HG02938 (cell line): ENCODE measurements at regions not wholly inside any gene's neighbourhood (a gene's known extent, or its start where the extent isn't known, plus 50 kb on each side); places are given as distances from the start of the nearest gene placed in this dataset.
"Not testable (repeated sequence)": the region's sequence is repeated elsewhere in the genome, so short reads cannot be mapped to it uniquely, and the experiment has no call there.

ENCODE experiments used
- ATAC-seq: cut with Tn5 transposase; IDR thresholded peaks from one replicate; pipeline ENCODE4 v1.9.1; 2021; ENCODE audit warnings: mild to moderate bottlenecking, moderate library complexity; ENCODE audit not compliant: unreplicated experiment

DNA sequence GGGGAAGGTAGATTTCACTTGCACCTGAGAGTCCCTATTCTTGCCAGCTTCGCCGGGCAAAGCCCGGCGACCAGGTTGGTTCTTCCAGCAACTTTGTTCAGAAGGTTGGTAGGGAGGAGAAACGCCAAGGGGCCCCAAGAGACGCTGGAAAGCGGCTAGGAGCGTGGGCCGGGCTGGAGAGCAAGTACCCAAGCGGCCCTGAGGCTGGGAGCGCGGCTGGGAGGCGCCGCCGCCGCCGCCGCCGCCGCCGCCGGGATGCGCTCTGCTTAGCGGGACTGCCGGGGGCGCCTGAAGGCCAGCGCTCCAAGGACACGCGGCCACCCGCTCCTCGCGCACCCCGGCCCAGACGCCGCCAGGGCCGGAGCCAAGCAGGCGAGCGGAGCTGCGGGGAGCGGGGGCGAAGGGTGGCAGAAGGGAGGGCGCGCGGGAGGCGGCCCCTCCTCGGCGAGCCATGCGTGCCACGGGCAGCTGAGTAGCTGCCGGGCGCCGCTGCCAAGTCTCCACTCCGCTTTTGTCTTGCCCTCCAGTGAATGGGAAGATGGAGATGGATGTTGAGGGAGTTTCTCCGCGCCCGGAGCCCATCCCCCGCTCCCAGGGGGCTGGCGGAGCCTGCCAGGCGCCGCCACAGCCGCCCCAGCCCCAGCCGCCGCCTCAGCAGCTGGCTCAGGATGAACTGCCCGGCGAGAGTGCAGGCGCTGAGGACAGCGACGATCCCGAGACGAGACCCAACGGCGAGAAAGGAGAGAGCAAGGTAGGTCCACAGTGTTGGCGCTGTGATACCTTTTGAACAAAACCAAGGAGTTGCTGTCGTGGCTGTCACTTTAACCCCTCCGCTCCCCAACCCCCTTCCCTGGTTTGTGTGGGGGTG, 227.4 kb upstream of the AZI2 start:
- ATAC-seq = no peak

DNA sequence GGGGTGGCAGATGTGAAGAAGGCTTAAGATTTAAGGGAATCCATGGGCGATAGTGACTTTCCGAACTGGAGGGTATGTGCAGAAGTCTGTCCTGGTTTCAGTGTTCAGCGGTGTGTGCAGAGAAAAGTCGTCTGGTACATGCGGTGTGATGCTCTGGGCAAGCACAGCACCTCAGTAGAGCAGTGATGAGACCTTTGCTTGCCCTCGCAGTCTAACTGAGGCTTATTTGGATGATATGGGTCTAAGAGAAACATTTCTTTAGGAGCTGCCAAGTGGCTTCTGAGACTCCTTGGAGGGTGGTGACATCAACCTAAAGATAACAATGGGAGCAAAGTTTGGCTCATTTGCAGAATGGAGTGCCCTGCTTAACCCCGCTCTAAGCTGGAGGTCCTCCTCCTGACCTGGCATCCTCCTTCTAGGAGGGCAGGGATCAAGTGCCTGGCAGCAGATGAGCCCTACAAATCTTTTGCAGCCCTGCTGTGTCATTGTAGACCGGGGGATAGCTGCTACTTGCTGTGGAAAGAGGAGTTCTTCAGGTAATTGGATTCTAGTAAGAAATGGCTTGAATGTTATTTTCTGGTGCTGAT, 228.1 kb upstream of the AZI2 start:
- ATAC-seq = no peak

DNA sequence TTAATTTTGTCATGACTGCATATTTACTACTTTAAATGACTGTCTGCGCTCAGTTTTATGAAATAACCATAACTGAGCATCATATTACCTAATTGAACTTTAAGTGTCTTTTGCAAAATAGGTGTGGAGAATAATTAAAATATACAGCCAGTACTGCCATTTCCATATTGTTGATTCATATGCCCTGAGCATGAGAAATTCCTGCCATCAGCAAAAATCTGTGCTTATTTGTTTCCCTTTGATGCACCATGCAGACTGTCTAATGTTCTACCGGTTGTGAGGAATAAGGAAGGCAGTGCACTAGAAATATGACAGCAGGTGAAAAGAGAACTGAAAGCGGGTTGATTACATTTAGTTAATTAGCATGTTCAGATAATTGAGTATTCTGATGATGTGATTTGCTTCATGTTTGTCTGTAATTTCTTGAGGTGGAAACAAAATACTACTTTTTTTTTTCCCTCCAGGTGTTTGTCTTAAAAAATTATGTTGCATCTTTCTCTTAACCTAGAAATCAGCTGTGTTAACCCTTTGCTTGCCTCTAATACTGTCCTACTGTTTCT, 229.4 kb upstream of the AZI2 start:
- ATAC-seq = no peak

DNA sequence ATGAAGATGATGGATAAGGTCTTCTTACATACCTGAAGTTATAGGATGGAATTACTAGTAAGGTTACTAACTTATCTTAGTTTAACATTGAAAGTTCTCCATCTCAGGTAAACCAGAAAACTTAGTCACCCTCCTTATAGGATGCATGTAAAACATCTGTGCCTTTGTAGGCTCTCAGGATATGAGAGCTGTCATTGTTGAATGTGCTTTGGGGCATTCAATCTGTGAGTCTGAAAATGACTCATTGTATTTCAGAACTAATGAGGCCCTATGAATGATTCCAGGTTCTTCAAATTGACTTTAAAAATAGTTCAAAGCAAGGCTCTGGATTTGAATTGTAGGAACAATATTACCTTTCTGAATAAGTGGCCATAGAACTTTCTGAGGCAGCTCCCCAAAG, 237.7 kb upstream of the AZI2 start:
- ATAC-seq = no peak

GRCh38 chr3:28587723-28588122, 239.1 kb upstream of the AZI2 start:
- no peak for ATAC-seq

DNA sequence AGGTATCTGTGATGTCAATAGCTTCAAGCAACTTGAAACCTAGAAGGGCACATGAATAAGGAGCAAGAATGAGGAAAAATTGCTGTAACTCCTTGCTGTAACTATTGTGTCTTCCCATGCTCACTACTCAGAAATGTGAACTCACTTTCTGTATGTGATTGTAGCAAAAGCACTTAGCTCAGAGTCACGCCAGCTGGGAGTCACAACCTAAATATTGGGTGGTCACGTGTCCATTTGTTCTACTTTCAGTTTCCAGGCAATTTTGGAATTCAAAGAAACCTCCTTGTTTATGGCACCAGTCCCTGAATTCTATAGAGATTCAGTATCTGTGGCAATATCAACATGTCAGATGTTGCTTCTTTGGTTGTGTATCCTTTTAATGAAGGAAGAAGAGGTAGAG, 241.6 kb upstream of the AZI2 start:
- ATAC-seq = no peak

DNA sequence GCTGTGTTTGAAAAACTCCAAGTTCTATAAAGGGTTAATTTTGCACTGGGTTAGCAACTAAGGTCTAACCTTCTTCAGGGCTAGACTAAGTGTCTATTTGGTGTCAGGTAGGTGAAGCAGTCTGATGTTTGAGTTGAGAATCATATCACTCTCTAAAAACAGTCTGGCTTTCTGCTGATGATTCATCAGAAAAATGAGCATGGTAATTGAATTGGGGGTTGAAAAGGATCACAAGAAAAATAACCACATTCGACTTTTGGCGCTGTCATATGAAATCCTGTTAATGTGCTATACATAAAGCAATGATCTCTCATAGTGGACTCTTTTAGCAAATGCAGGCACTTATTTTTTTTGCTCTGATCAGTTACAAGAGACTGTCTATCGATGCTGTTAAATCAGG, 242.2 kb upstream of the AZI2 start:
- no peak for ATAC-seq

GRCh38 chr3:28595372-28595771, 246.7 kb upstream of the AZI2 start:
- ATAC-seq = no peak

GRCh38 chr3:28597452-28597851, 248.8 kb upstream of the AZI2 start:
- ATAC-seq = no peak

DNA sequence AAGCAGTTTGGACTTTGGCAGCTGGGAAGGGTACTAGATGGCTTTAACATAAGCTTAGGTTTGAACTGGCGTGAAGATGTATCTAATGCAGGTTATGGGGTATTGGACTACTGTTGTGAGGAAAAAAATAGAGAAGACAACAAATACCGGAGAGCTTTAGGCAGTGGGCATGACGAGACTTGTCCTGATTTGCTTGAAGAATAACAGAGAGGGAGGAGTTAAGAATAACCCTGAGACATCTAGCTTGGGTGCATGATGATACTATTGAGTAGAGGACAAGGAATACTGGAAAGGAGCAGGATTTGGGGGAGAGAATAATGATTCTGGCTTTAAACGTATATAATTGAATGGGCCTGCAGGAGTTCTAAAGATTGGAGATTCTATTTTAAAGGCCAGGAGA, 249.5 kb upstream of the AZI2 start:
- ATAC-seq = no peak

- ATAC-seq = no peak
Measured at GRCh38 chr3:28601291-28601690, 252.7 kb upstream of the AZI2 start.

- ATAC-seq = no peak
Measured at GRCh38 chr3:28606283-28606682, 257.7 kb upstream of the AZI2 start.

GRCh38 chr3:28612232-28612631, 263.6 kb upstream of the AZI2 start:
- ATAC-seq = no peak

DNA sequence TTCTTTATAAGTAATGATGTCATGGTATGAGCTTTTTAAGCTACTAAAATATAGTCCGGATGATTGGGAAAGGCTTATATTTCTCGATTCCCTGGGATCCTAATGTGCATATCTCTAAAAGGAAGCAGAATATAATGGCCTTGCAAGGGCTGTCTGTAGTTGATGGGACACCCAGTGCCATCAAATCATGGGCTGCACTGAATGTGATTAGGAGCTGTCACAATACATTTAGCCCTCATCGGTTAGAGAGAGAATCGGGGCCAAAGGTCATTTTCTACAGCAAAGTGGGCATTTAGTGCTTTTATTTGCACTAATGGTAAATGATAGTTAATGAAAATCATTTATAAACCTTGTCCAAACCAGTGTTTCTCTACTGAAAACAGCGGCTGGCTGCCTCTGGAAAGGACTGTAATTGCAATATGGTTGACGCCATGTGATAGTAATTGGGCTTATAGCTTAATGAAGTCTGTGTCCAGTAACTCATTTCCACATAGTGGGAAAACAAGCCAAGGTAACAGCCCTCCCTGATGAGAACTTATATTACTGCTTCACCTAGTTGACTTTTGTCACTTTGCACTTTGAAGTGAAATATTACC, 265.0 kb upstream of the AZI2 start:
- ATAC-seq = no peak

DNA sequence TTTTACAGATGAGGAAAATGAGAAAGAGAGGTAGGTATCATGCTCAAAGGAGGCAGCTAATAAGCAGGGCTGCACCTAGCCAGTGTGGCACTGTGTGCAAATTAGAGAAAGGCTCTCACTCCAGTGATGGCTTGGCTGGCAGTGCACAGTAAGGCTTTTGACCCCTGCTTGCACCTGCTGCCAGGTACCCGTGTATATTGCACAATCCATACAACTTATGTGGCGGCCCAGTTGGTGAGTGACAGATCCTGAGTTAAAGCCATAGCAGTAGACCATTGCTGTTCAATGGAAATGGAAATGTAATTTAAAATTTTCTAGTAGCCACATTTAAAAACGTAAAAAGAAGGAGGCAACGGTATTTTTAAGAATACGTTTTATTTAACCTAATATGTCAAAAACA, 266.4 kb upstream of the AZI2 start:
- no peak for ATAC-seq

DNA sequence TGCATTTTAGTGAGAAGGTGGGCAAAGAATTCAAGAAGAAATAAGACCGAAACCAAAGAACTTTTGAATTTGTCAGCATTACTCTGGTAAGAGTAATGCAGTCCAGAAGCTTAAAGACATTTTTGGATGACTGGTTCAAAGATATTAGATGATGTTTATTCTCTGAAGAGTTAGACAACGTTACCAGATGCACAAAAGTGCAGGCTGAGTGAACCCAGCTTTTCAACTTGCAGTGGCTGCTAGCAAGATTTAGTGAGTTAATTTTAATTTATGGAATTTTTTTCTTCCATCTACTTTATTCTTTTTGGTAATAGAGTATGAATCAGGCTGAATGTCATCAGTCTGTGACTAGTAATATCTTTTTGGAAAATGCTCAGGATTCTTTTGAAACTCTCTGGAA, 267.3 kb upstream of the AZI2 start:
- ATAC-seq = no peak

GRCh38 chr3:28617821-28618220, 269.2 kb upstream of the AZI2 start:
- ATAC-seq = no peak

GRCh38 chr3:28623106-28623505, 274.5 kb upstream of the AZI2 start:
- no peak for ATAC-seq

DNA sequence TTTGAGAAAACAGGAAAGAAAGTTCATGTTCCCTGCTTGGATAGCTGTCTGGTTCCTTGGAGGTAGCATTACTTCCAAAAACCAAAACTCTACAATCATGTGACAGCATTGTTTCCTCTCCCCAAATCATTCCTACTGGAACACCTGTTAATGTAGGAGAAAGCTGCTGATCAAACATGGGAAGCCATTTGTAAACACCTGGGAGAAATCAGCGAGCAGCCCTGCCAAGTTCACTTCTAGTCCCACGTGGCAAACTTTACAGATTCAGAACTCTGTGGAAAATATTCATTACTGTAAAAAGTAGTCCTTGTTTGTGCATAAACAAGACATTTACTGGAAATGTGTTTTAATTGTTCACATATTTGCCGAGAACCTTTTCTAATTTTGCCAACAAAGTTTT, 275.5 kb upstream of the AZI2 start:
- ATAC-seq = no peak

GRCh38 chr3:28627843-28628242, 279.2 kb upstream of the AZI2 start:
- not testable (repeated sequence) for ATAC-seq

DNA sequence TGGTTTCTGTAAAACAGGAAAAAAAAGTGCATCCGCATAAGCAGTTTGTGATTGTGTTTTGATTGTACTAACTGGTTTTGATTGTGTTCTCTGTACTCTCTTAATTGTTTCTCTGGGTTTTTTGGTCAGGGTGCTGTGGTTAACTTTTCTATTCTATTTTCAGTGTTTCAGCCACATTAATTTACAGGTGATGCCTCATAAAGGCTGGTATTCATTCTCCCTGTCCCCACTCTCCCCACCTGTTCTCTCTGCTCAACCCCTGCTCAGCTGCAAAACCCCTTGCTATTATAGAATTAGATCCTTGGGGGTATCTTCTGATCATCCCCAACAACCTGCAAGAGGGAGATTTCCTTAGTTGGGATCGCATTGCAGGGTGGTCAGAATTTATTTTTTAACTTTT, 285.4 kb upstream of the AZI2 start:
- no peak for ATAC-seq

GRCh38 chr3:28637742-28638141, 289.1 kb upstream of the AZI2 start:
- ATAC-seq = no peak
